ENCODE measurements at regions not wholly inside any gene's neighbourhood (a gene's known extent, or its start where the extent isn't known, plus 50 kb on each side); places are given as distances from the start of the nearest gene placed in this dataset.

- no peak for DNase-seq (ENCODE audit: low read depth)
- no peak for TF ChIP-seq CTCF (IDR thresholded peaks at IDR 0.05; ENCODE audit: control insufficient read depth, extremely low read depth, insufficient read depth)
- H3K4me3 ChIP-seq (ENCODE audit: low read depth, low read length), result no peak overlapping the region
These were observed 68.6 kb upstream of the YWHAQ start for GRCh38 chr2:9699139-9700108.

DNA sequence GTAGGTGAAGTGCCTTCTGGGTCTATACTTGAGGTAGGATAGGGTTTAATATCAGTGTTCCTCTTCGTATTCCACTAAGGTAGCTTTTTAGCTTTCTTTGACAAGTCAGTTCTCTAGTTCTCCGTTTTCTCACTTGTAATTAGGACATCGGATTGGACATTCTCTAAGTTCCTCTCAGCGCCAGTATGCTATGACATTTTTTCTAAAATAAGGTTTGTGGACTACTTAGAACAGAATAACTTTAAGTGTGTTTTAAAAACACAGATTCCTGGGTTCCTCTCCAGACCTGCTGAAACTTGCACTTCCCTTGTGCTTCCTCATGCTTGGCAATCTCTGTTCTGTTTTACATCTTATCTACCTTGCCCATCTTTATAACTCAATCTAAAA is 69.3 kb upstream of the YWHAQ start:
- DNase-seq (ENCODE audit: low read depth), result no peak
- no peak for TF ChIP-seq CTCF (IDR thresholded peaks at IDR 0.05; ENCODE audit: control insufficient read depth, extremely low read depth, insufficient read depth)
- no peak overlapping the region for H3K4me3 ChIP-seq (ENCODE audit: low read depth, low read length)

GRCh38 chr2:9702604-9703084 is 71.8 kb upstream of the YWHAQ start:
- DNase-seq (ENCODE audit: low read depth), result no peak
- no peak for TF ChIP-seq CTCF (IDR thresholded peaks at IDR 0.05; ENCODE audit: control insufficient read depth, extremely low read depth, insufficient read depth)
- H3K4me3 ChIP-seq (ENCODE audit: low read depth, low read length), result no peak overlapping the region

DNA sequence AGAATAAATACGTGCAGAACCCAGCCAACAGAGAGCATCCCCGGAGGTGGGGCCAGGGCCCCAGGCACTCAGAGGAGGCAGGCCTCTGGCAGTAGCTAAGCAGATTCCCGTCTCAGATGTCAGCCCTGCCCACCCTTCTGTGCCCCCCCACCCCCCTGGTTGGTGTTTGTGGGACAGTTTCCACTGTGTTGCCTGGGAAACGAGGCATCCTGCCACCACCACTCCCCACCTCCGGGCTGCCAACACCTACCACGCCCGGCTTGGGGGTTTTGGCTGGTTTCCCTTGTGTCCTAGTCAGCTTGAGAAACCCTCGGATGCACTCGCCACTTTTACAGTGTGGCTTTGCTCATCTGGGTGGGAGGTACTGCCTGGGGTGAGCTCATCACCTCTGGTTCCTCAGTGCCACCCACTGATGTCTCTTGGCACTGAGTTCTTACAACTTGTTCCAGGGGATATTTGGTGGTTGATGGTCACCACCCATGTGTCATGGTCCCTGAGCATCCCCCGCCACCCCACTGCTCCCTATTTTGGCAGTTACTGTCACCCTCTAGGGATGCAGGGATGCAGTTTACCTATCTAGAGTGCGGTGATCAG is 72.4 kb upstream of the YWHAQ start:
- no peak overlapping the region for H3K4me3 ChIP-seq (ENCODE audit: low read depth, low read length)
- no peak for DNase-seq (ENCODE audit: low read depth)
- TF ChIP-seq CTCF (IDR thresholded peaks at IDR 0.05; ENCODE audit: control insufficient read depth, extremely low read depth, insufficient read depth), result no peak

GRCh38 chr2:9703701-9704221 is 73.0 kb upstream of the YWHAQ start:
- DNase-seq (ENCODE audit: low read depth), result no peak
- no peak for TF ChIP-seq CTCF (IDR thresholded peaks at IDR 0.05; ENCODE audit: control insufficient read depth, extremely low read depth, insufficient read depth)
- no peak overlapping the region for H3K4me3 ChIP-seq (ENCODE audit: low read depth, low read length)

- H3K4me3 ChIP-seq (ENCODE audit: low read depth, low read length), result no peak overlapping the region
- DNase-seq (ENCODE audit: low read depth), result no peak
- no peak for TF ChIP-seq CTCF (IDR thresholded peaks at IDR 0.05; ENCODE audit: control insufficient read depth, extremely low read depth, insufficient read depth)
These were observed 73.8 kb upstream of the YWHAQ start for GRCh38 chr2:9704600-9704999.

All from LNCaP clone FGC (cell line).